HG03460 (cell line): ENCODE measurements at regions not wholly inside any gene's neighbourhood (a gene's known extent, or its start where the extent isn't known, plus 50 kb on each side); places are given as distances from the start of the nearest gene placed in this dataset.
"Not testable (repeated sequence)": the region's sequence is repeated elsewhere in the genome, so short reads cannot be mapped to it uniquely, and the experiment has no call there.

Source experiments
- ATAC-seq: cut with Tn5 transposase; IDR thresholded peaks from one replicate; pipeline ENCODE4 v1.9.1; 2021; ENCODE audit not compliant: unreplicated experiment

- ATAC-seq, result no peak
Measured at GRCh38 chr2:235216901-235217300, 265.1 kb downstream of the SH3BP4 start.

- ATAC-seq, result no peak
Measured at GRCh38 chr2:235217846-235218245, 266.0 kb downstream of the SH3BP4 start.

DNA sequence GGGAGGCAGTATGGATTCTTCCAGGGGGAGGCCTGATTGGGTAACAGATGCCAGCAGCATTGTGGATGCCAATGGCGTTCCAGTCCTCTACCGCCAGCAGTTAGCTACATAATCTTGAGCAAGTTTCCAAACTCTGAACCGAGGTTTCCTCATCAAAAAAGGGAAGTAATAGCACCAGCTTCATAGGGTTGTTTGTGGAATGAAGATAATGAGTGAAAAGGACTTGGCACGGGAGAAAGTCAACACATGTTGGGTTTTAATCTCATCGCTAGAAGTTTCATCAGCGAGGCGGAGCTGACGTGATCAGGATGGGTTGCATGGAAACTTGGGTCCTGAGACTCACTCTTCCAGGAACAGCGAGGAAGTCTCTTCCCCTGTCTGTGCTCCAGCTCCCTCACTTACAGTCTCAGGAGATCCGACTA is 266.7 kb downstream of the SH3BP4 start:
- ATAC-seq, result no peak

- ATAC-seq, result no peak
Measured at GRCh38 chr2:235219048-235219447, 267.2 kb downstream of the SH3BP4 start.

DNA sequence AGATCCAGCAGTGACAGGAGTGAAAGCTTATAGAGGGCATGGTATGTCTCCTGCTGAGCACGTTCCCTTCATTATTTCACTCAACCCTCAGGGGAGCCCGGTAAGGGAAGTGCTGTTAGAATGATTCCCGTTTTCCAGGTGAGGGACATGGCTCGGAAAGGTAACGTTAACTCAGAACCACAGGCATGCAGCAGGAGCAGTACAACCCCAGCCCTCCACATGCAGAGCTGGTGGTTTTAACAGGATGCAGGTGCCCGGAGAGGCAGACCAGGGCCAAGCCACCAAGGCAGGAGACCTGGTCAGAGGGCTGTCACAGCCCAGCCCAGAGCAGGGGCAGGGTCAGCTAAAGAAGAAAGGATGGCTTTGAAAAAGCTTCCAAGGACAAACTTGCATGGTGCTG is 268.5 kb downstream of the SH3BP4 start:
- no peak for ATAC-seq

DNA sequence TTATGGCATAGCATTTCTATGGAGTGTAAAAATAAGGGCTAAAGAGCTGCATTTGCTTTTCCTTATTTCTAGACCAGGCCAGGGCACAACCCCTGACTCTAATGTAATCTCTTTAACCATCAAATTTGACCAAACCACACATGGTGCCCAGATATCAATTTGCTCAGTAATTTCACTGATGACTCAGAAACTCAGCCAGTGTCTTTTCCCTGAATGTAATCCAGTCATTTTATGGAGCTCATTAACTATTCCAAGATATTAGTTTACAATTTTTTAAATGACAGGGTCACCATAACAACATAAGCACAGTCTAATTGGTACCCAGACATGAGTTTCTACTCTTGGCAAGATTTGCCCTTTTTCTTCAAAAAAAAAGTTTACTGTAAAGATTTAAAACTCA is 270.8 kb upstream of the AGAP1 start:
- ATAC-seq, result no peak

GRCh38 chr2:235224410-235224809 is 269.4 kb upstream of the AGAP1 start:
- no peak for ATAC-seq

GRCh38 chr2:235225261-235225660 is 268.6 kb upstream of the AGAP1 start:
- ATAC-seq, result no peak

DNA sequence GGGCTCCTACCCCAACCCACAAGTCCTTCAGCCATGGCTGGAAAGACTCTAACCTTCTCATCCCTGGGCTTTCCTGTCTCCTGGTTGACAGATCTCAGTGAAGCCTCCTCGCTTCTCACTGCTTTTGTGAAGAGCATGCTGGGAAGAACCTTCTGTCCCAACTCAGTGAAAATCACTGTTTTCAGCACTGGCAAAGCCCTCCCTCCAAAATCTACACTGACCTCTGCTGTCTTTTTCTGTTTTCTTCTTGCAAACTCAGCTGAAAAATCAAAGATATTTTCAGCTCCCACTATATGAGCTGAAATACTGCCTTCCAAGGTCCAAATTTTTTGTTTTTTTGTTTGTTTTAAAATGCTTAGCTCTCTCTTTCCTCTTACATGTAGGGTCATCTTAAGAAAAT is 266.3 kb upstream of the AGAP1 start:
- ATAC-seq, result no peak

- not testable (repeated sequence) for ATAC-seq
Measured at GRCh38 chr2:235228422-235228821, 265.4 kb upstream of the AGAP1 start.

GRCh38 chr2:235229236-235229635 is 264.6 kb upstream of the AGAP1 start:
- ATAC-seq, result no peak

- no peak for ATAC-seq
Measured at GRCh38 chr2:235230821-235231601, 262.8 kb upstream of the AGAP1 start.

DNA sequence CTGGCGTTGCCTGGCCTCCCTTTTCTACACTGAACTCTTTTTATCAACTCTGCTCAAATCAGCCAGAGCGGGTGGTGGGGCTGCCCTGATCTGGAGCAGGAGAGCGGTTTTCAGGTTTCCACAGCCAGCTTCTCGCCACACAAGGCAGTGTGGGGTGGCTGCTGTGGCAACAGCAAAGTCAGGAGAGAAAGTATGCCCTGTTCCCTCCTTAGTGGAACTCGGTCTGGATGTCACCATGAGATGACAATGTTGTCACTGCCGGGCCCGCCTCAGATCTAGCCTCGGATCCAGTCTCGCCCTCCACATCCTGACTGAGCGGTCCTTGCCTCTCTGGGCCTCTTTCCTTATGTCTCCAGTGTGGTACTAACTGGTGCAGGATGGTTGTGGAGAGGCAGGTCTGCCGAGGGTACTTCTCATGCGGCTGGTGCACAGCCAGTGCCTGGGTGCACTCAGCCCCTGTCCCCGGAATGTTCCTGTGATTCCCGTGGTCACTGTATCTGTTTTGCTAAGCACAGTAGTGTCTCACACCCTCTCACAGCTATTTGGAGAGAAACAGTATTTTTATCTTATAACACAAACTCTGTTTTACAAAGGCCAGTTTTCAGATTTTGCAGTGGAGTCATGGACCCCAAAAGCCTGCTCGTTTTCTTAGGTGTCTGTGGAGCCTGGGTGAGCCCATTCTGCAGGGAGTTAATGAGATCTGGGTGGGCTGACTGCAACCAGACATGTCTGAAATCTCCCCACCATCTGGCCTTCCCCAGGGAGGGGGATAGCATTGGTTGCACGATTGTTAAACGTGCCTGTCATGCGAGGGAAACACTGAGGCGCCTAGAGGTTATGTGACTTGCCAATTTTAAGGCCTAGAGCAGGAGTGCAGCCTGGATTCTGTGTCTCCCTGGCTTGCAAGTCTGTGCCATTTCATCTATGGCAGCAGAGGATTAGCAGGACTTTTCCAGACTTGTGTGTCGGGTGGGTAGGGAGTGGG is 261.1 kb upstream of the AGAP1 start:
- no peak for ATAC-seq

DNA sequence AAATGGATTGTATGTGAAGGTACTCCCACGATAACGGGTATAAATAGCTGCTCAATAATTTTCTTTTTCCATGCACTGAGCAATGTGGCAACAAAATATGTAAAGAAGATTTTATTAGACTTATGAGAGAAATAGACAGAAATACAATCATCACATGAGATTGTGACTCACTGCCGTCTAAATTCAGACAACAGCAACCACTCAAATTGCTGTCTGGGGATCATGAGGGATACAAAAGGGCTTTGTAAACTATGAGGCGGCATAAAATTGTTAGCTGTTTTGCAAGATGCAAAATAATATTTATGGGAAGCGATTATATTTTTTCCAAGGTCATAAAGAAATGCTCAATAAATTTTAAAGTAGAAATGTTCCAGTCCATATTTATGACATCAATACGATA is 259.1 kb upstream of the AGAP1 start:
- no peak for ATAC-seq

GRCh38 chr2:235235977-235236767 is 257.7 kb upstream of the AGAP1 start:
- ATAC-seq, result no peak

DNA sequence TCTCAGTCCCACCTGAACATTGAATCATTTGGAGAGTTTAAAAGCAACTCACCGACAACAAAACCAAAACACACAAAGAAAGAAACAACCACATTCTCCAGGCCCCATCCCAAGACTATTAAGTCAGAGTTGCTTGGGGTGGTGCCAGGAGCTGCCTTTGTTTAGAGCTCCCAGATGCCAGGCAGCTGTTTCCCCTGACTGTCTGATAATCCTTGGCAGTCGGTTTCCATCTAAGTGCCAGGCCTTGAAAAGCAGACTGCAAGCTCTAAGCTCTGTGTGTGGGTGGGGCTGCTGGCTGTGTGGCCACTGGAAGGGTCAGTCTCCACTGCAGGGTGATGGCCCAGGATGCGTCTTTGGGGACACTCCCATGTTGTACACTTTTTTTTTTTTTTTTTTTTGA is 255.3 kb upstream of the AGAP1 start:
- ATAC-seq, result no peak

DNA sequence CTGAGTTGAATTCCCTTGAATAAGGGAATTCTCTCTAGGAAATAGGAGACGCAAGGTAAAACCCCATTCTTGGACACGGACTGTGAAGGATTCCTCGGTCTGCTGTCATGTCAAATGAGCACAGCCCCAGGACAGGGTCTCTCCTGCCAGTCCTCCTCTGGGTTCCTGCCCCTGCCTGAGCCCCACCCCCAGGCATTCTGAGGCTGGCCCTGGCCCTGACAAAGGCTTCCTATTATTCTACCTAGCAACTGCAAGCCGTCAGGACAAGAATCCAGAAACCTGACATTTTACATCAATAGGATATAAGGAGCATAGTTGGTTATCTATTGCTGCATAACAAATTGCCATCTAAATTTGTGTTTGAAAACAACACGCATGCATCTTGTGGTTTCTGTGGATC is 253.3 kb upstream of the AGAP1 start:
- no peak for ATAC-seq

DNA sequence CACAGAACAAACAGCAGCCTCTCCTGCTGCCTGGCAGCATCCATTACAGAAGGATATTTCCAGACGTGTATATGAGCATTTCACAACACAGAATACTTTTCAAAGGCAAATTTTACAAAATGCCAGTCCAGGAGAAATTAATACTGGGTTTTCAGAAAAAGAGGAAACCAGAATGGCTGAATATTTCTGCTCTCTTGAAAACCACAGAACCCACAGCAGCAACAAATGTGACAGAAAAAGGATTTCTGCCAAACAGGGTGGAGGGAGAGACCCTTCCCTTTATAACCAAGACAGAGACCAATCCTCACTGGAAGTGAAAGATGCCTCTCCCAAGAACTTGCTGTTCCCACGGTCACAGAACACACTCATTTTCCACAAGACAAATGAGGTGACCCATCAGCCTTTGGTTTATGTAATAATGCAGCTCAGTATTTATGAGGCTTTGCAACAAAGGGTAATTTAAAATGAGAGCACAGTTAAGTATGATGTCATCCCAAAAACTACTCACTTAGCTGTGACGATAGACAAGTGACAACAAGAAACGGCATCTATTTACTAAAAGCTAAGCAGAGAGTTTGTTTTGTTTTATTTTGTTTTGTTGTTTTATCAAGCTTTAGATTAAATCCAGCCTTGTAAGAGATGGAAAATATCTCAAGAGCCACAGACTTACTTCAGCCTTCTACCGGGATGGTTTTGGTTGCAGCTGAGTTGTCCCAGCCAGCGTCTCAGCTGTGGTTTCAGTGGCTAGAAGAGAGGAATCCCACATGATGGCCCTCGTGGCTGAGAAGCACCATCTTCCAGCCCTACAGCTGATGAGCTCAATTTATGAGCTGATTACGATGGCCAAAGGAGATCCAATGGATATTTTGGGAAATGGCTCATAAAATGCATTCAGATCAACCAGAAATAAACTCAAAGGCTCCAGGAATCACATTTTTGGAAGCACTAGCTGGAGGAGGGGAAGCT is 249.3 kb upstream of the AGAP1 start:
- ATAC-seq, result no peak

GRCh38 chr2:235247001-235247400 is 246.8 kb upstream of the AGAP1 start:
- no peak for ATAC-seq

- no peak for ATAC-seq
Measured at GRCh38 chr2:235255693-235256092, 238.2 kb upstream of the AGAP1 start.
